ENCODE measurements at regions not wholly inside any gene's neighbourhood (a gene's known extent, or its start where the extent isn't known, plus 50 kb on each side); places are given as distances from the start of the nearest gene placed in this dataset.

GRCh38 chr6:88535306-88535705 is 369.2 kb upstream of the CNR1 start:
- Histone ChIP-seq H3K27ac (no peak overlapping the region), H3K36me3 (no peaks in the 10 kb centered on the region), H3K9me3 (no peaks in the 10 kb centered on the region), H3K27me3 (no peaks in the 10 kb centered on the region), H3K4me1 (no peaks in the 10 kb centered on the region), H3K4me3 (no peak overlapping the region)
- TF ChIP-seq CTCF (IDR thresholded peaks at IDR 0.05) (no peak), EP300 (IDR thresholded peaks at IDR 0.05) (no peak)
- no peak for DNase-seq (ENCODE audit: low spot score in 2 of 2)
- 26 to 39% methylated on average over 1 of the region's 1 CpG for WGBS, 2 donors

GRCh38 chr6:88532241-88532860 is 366.2 kb upstream of the CNR1 start:
- H3K4me1 ChIP-seq = no peaks in the 10 kb centered on the region
- no peaks in the 10 kb centered on the region for H3K27me3 ChIP-seq
- no peaks in the 10 kb centered on the region for H3K36me3 ChIP-seq
- DNase-seq (ENCODE audit: low spot score in 2 of 2) = no peak
- H3K4me3 ChIP-seq = no peak overlapping the region
- WGBS, 2 donors = 89 to 97% methylated on average over 1 of the region's 1 CpG
- TF ChIP-seq CTCF (IDR thresholded peaks at IDR 0.05) (no peak), POLR2A (IDR thresholded peaks at IDR 0.05) (no peak), EP300 (IDR thresholded peaks at IDR 0.05) (no peak)
- no peaks in the 10 kb centered on the region for H3K9me3 ChIP-seq
- no peak overlapping the region for H3K27ac ChIP-seq

DNA sequence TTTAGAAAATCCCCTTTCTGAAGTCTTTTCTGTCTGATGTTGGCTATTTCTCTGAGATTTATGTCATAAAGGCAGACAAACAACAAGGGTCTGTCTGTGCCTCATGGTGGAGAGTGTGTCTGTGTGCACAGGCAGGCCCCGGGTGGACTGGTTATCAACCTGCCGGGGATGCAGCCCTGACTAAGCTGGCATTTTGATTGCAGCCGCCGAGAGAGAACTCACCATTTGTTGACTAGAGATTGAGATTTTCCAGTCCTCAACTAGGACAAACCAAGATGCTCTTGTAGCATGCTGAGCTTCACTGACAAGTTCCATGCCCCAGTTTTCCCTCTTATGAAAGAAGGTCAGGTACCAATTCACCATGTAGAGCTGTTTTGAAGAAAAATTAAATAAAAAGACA is 363.6 kb upstream of the CNR1 start:
- H3K27ac ChIP-seq = no peak overlapping the region
- no peak for DNase-seq (ENCODE audit: low spot score in 2 of 2)
- no peaks in the 10 kb centered on the region for H3K9me3 ChIP-seq
- no peak overlapping the region for H3K4me3 ChIP-seq
- no peak for TF ChIP-seq EP300 (IDR thresholded peaks at IDR 0.05)
- TF ChIP-seq POLR2A (IDR thresholded peaks at IDR 0.05) = no peak
- TF ChIP-seq CTCF (IDR thresholded peaks at IDR 0.05) = no peak
- H3K27me3 ChIP-seq = no peaks in the 10 kb centered on the region
- H3K36me3 ChIP-seq = no peaks in the 10 kb centered on the region
- H3K4me1 ChIP-seq = no peaks in the 10 kb centered on the region
- 52 to 57% methylated on average over 4 of the region's 4 CpGs for WGBS, 2 donors

DNA sequence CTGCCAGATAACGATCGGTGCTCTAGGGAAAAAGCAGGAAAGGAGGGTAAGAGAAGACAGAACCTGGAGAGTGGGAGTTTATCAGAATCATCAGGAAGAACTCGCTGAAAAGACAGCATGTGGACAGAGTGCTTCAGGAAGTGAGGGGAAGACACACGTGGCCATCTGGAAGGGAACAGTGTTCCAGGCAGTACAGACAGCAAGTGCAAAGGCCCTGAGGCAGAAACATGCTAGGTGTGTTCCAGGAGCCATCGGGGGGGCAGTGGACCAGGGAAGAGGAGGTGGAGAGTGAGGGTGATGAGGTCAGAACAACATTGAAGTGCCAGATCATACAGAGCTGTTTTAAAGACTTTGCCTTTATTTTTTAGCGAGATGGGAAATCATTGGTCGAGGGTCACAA is 354.3 kb upstream of the CNR1 start:
- H3K4me3 ChIP-seq = no peak overlapping the region
- H3K27me3 ChIP-seq = no peaks in the 10 kb centered on the region
- no peak overlapping the region for H3K27ac ChIP-seq
- TF ChIP-seq CTCF (IDR thresholded peaks at IDR 0.05) = no peak
- no peak for TF ChIP-seq POLR2A (IDR thresholded peaks at IDR 0.05)
- no peak for TF ChIP-seq EP300 (IDR thresholded peaks at IDR 0.05)
- no peaks in the 10 kb centered on the region for H3K9me3 ChIP-seq
- WGBS, 2 donors = 80 to 84% methylated on average over 7 of the region's 7 CpGs
- H3K4me1 ChIP-seq = no peaks in the 10 kb centered on the region
- DNase-seq (ENCODE audit: low spot score in 2 of 2) = no peak
- no peaks in the 10 kb centered on the region for H3K36me3 ChIP-seq

GRCh38 chr6:88520017-88520338 is 353.8 kb upstream of the CNR1 start:
- Histone ChIP-seq H3K9me3 (no peaks in the 10 kb centered on the region), H3K4me3 (no peak overlapping the region), H3K27me3 (no peaks in the 10 kb centered on the region), H3K27ac (no peak overlapping the region), H3K36me3 (no peaks in the 10 kb centered on the region), H3K4me1 (no peaks in the 10 kb centered on the region)
- TF ChIP-seq EP300 (IDR thresholded peaks at IDR 0.05) = no peak
- TF ChIP-seq CTCF (IDR thresholded peaks at IDR 0.05) = no peak
- TF ChIP-seq POLR2A (IDR thresholded peaks at IDR 0.05) = no peak
- DNase-seq (ENCODE audit: low spot score in 2 of 2) = no peak

All from tibial nerve (tissue), 4 donors.